ENCODE measurements at regions not wholly inside any gene's neighbourhood (a gene's known extent, or its start where the extent isn't known, plus 50 kb on each side); places are given as distances from the start of the nearest gene placed in this dataset.

- DNase-seq = no peak
These were observed 318.0 kb upstream of the GBE1 start for GRCh38 chr3:82079335-82079890.

DNA sequence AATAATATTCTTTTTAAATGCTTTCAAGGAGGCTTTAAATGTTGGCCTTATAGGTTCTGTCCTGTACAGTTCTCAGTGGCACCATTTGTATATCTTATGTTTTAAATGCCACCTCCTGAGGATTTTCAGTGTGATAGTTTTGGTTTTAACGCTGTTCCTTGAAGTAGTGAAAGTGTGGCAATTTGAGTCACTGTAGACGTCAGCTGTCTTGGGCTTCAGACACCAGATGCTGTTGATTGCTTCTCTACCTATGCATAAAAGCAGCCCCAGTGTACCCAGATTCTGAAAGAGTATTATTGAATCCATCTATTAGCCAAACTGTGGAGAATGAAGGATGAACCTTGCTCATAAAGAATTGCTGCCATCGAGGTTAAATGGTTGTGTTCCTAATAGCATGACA lies 316.8 kb upstream of the GBE1 start:
- DNase-seq = no peak

- DNase-seq = no peak
These were observed 306.0 kb upstream of the GBE1 start for GRCh38 chr3:82067420-82067819.

DNA sequence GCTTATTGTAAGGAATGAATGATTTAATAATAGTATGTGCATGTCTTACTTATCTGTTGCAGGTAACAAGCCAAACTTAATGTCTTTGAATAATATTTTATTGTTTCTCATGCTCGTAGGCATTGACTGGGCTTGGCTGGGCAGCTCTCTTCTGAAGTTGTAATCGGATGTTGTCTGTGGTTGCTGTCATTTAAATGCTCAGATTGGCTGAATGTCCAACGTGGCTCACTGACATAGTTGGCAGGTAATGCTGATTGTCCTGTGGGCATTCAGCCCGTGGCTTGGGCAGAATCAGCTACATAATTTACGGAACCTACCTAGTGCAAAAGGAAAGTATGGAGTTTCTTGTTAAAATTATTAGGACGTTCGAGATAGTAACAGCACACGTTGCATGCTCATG lies 297.4 kb upstream of the GBE1 start:
- no peak for DNase-seq

DNA sequence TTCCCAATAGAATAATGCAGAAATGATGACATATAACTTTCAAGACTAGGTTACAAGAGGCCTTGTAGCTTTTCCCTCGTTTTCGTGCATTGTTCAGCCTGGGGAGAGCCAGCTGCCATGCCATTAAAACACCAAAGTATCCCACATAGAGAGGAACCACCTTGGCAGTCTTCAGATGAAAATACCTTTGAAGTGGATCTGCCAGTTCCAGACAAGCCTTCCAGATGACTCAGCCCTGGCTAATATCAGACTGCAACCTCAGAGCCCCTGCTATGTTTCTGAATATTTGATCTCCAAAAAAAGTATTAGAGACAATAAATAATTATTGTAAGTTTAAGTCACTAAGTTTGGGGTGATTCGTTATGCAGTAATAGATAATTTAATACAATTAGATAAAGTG lies 294.3 kb upstream of the GBE1 start:
- no peak for DNase-seq

DNA sequence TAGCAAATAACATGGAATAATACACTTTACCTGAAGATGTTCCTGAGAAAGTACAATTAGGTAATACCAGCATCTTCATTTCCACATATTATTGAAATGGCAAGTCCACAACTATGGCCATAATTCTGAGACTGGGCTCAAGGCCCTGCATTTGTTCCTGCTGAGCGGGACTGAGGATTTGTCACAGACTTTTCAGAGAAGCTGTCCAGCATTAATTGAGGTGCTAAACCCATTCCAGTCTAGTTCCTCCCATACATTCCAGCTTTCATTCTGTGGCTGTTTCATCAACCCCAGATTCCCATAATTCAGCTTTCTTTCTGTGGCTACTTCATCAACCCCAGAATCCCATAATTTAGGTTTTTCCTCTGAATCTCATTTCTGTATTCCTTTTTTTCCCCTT lies 293.4 kb upstream of the GBE1 start:
- DNase-seq = no peak

- DNase-seq = no peak
These were observed 291.8 kb upstream of the GBE1 start for GRCh38 chr3:82053236-82053635.

GRCh38 chr3:82050382-82050781 lies 288.9 kb upstream of the GBE1 start:
- DNase-seq = no peak

DNA sequence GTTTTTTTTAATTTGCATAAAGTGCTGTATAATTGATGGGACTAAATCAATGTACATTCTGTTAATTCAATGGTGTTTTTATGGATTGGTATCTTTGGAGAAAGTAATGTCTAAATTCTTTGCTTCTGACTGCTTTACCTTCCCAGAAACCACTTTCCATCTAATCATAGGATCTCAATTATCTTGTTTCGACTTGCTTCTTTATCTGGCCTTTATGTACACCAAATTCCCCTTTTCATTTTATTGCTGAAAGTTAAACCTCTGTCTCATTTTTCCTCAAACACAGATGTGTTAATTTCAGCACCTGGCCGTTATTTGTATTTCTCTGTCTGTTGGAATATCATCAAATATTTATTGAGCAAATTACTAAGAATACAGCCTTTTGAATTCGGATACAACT lies 287.3 kb upstream of the GBE1 start:
- DNase-seq = no peak

DNA sequence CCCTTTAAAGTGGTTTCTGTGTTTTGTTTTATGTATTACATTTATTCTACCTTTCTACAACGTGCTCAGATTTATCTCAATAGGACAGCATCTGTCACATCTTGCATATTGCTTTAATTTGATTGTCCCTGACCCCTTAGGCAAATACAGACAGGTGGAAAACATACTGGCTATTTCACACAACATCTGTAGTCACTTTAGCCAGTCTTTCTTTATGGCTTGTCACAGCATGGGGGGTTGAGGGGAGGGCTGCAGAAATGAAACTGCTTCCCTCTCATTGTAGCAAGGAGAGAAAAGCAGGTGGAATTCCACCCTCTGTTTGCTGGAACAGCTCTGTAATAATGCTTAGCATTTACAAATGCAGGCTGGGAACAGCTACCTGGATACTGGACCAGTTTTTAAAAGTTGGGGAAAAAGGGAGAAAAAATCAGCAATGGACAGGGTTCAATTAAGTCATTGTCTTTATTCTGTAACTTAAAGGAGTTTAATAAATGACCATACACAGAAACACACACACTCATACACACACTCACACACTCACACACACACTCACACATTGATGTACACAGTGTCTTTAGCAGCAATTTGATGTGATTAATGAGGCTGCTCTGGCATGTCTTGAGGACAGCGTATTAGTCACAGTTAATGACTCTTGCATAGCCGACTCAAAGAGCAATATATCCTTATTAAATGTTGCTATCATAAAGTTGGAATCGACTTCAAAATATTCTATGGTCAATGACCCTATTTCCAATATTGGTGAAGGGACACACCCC lies 283.7 kb upstream of the GBE1 start:
- DNase-seq = no peak

GRCh38 chr3:82038556-82038955 lies 277.1 kb upstream of the GBE1 start:
- DNase-seq = no peak

DNA sequence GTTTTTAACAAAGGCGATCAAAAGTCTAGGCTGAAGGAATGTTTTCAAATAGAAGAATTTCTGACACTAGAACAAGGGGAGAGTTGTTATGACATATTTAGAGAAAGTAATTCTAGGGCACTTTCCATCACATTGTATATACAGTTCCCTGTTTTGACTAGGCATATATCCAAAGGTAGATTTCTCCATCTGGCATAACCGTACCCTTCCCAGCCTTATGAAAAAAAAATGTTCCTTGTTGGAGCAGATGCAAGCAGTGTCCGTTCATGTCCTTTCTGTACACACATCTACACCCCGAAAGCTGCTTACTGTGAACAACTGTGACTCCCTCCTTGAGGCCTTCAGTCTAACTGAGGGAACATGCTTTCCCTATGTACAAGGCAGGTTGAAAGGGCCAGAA lies 271.7 kb upstream of the GBE1 start:
- DNase-seq = no peak

GRCh38 chr3:82031596-82031995 lies 270.2 kb upstream of the GBE1 start:
- no peak for DNase-seq

DNA sequence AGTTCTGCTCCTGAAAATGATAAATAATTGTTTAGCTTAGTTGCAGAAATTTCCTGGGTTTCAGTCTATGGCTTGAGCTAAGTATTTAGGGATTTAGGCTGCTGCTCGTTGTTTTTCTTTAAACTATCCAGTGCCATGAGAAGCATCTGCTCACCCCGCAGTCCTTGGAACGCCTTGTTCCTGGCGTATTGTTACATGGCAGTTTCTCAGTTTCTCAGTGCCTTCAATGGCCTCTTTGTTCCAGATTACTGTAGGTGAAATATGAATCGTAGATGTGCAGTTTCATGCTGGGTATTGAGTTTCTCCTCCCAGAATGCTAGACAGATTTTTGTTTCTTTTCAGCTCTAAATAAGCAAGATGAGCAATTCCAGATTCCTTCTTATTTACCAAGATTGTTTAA lies 269.5 kb upstream of the GBE1 start:
- DNase-seq = no peak

GRCh38 chr3:82022836-82023235 lies 261.4 kb upstream of the GBE1 start:
- DNase-seq = no peak

DNA sequence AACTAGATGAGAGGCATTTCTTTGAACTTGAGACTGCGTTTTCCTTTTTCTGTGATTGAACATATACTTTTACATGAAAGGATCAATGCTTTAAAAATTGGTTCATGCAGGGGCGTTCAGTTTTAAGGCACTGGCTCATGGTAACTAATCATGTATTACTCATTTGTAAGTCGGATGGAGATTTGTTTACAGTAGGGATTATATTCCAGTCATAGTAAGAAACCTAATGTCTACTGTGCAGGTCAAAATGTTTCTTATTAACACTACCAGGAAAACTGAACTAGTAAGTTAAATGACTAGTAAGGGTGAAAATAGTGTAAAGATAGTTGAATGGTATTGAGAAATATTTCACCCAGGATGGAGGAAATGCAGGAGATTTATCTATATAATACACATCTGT lies 258.8 kb upstream of the GBE1 start:
- DNase-seq = no peak

DNA sequence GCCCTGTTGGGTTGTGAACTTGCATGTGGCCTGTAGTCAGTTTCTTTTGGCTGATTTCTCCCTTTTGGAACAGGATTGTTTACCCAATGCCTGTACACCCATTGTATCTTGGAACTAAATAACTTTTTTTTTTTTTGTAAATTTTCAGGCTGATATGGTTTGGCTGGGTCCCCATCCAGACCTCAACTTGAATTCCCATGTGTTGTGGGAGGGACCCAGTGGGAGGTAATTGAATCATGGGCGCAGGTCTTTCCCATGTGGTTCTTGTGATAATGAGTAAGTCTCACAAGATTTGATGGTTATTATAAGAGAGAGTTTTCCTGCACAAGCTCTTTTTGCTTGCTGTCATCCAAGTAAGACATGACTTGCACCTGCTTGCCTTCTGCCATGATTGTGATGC lies 253.8 kb upstream of the GBE1 start:
- no peak for DNase-seq

DNA sequence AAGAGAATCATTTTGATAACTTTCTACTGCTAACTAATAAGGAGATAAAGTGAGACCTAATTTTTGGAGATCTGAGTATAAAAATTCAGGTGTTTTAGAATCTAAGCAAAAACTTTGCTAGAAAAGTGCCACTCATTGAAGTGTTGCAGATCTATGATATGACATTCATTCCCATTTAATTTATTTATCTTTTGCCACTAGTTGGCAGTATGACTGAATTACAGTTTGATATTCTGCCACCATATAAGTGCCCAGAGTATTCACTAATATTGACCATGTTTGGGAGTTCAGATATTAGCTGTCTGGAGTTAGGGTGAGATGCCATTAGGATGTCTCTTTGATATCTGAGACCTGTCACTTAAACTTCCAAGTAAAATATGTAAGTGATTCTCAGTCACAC lies 251.3 kb upstream of the GBE1 start:
- DNase-seq = no peak

DNA sequence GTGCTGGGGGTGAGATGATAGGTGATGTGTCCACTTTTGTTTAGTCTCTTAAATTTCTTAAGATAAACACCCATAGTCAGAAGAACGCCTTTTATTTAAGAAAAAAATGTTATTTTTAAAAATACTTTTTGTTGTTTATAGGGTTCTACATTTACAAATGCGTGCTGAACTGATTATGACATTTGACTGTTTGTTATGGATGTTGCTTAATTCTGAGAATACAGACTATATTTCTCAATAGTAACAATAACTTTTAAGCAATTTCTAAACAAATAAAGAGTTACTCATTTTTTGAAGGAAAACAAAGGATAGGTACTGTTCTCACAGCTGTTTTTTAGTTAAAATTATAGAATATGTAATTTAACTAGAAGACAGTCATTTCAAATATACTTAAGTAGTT lies 249.9 kb upstream of the GBE1 start:
- DNase-seq = no peak

- no peak for DNase-seq
These were observed 243.8 kb upstream of the GBE1 start for GRCh38 chr3:82005266-82005665.

DNA sequence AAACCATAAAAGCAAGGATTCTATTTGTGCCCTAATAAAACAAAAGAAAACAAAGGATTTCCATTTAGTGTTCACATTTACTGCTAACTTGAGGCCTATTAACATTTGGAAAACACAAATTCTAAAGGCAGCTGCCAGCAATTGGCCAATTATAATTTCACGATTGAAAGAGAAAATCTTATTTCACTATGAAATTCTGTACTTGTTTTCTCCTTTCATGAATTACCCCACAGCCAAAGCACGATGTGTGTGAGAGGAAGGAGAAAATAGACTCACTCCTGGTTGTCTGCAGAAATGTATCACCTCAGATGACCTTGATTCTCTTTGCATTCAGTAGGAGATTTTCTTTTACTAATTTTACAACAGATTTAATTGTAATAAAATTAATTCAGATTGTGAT lies 242.8 kb upstream of the GBE1 start:
- DNase-seq = no peak

- DNase-seq = no peak
These were observed 241.7 kb upstream of the GBE1 start for GRCh38 chr3:82002986-82003642.

DNA sequence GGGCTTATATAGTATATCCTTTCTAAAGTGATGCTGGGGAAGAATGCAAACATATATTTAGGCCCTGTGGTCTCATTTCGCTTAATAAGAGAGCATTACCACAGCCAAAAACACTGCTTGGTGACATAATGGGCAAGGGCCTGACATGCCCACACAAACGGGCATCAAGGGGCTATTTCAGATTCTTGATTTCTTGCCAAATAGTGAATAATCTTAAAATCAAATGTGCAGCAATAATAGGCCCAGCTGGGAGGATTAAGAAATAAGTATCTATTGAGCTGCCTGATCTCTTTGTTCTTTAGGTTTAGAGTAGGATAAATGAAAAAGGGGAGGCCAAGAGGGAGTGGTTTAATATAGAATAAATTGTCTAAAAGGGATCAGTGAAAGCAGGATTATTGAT lies 241.0 kb upstream of the GBE1 start:
- no peak for DNase-seq

DNA sequence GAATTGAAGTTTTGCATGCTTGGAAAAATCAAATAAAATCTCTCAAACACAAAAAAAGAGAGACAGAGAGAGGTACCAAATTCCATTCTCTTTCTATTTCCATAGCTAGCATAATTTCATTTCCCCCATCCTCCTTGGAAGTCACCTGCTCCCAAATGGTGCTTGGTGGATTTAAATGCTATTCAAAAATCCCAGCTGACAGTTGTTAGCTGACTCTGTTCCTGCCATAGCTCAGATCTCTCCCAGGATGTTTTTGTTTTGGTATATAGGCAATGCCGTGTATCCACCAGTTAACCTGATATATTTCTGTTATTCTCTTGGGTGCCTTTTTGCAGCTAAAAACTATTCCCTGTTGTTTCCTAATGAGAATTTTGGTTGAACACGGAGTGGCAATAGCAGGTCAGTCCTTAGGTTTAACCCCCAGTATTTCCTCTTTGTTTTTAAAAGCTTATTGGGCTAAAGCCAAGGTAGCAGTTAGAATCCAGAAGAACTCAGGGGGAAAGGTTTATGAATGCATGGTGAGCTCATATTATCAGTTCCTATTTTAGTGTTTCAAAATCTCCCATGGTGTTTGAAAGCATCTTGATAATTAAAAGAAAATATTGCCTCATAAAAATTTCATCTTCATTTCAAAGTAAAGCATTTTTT lies 240.0 kb upstream of the GBE1 start:
- no peak for DNase-seq

All from KG1 (cell line).